Endothelial cell (in vitro differentiated cells): ENCODE measurements at regions not wholly inside any gene's neighbourhood (a gene's known extent, or its start where the extent isn't known, plus 50 kb on each side); places are given as distances from the start of the nearest gene placed in this dataset.

Experiments
- DNase-seq: peaks from one replicate; pipeline ENCODE4 v3.0.0; 2021; ENCODE audit warnings: low spot score
- H3K27ac Mint-ChIP-seq: one replicate; pipeline ENCODE4 v1.8.0; 2021; ENCODE audit warnings: mixed read lengths, inconsistent platforms; ENCODE audit not compliant: unreplicated experiment
- H3K27me3 Mint-ChIP-seq: one replicate; pipeline ENCODE4 v1.8.0; 2021; ENCODE audit warnings: mild to moderate bottlenecking, moderate library complexity, mixed read lengths, inconsistent platforms; ENCODE audit not compliant: unreplicated experiment
- H3K36me3 Mint-ChIP-seq: one replicate; pipeline ENCODE4 v1.8.0; 2021; ENCODE audit warnings: mild to moderate bottlenecking, low read depth, mixed read lengths, inconsistent platforms; ENCODE audit not compliant: unreplicated experiment
- H3K4me1 Mint-ChIP-seq: one replicate; pipeline ENCODE4 v1.8.0; 2021; ENCODE audit warnings: mild to moderate bottlenecking, mixed read lengths, inconsistent platforms; ENCODE audit not compliant: unreplicated experiment
- H3K4me3 Mint-ChIP-seq: one replicate; pipeline ENCODE4 v1.8.0; 2021; ENCODE audit warnings: mild to moderate bottlenecking, mixed read lengths, inconsistent platforms; ENCODE audit not compliant: unreplicated experiment
- H3K9me3 Mint-ChIP-seq: one replicate; pipeline ENCODE4 v1.8.0; 2021; ENCODE audit warnings: mixed read lengths, inconsistent platforms; ENCODE audit not compliant: unreplicated experiment
- CTCF ChIP-seq: fragments of 200-600 bp; sonication (generic); IDR thresholded peaks from one replicate; pipeline ENCODE4 v1.5.0; 2021; ENCODE audit warnings: antibody characterized with exemption; ENCODE audit not compliant: unreplicated experiment

GRCh38 chr3:181987736-181988135 is 276.0 kb downstream of the SOX2 start:
- Mint-ChIP-seq H3K27me3 (no peaks in the 10 kb centered on the region), H3K4me1 (no peaks in the 10 kb centered on the region), H3K36me3 (no peaks in the 10 kb centered on the region)

GRCh38 chr3:181998828-181999227 is 287.1 kb downstream of the SOX2 start:
- no peaks in the 10 kb centered on the region for H3K36me3 Mint-ChIP-seq
- H3K4me1 Mint-ChIP-seq = peaks cover 5% of the 10 kb centered on the region
- peaks cover 2% of the 10 kb centered on the region for H3K27me3 Mint-ChIP-seq
- TF ChIP-seq CTCF = no peak
- H3K27ac Mint-ChIP-seq = no peak overlapping the region
- no peak for DNase-seq
- no peaks in the 10 kb centered on the region for H3K9me3 Mint-ChIP-seq
- H3K4me3 Mint-ChIP-seq = no peak overlapping the region

More at GRCh38 chr3:181987736-181988135, 276.0 kb downstream of the SOX2 start:
- DNase-seq = no peak
- H3K9me3 Mint-ChIP-seq = no peaks in the 10 kb centered on the region
- H3K27ac Mint-ChIP-seq = no peak overlapping the region
- no peak overlapping the region for H3K4me3 Mint-ChIP-seq
- TF ChIP-seq CTCF = no peak

- Mint-ChIP-seq H3K27ac (no peak overlapping the region), H3K36me3 (no peaks in the 10 kb centered on the region)
These were observed 287.6 kb downstream of the SOX2 start for GRCh38 chr3:181999314-181999713.

GRCh38 chr3:182000447-182000846 is 288.7 kb downstream of the SOX2 start:
- no peak for DNase-seq
- peaks cover 2% of the 10 kb centered on the region for H3K27me3 Mint-ChIP-seq
- no peak for TF ChIP-seq CTCF
- H3K36me3 Mint-ChIP-seq = no peaks in the 10 kb centered on the region
- no peak overlapping the region for H3K4me3 Mint-ChIP-seq
- peaks cover 9% of the 10 kb centered on the region for H3K4me1 Mint-ChIP-seq
- no peaks in the 10 kb centered on the region for H3K9me3 Mint-ChIP-seq
- H3K27ac Mint-ChIP-seq = no peak overlapping the region

More at GRCh38 chr3:181999314-181999713, 287.6 kb downstream of the SOX2 start:
- TF ChIP-seq CTCF = no peak
- Mint-ChIP-seq H3K4me3 (no peak overlapping the region), H3K9me3 (no peaks in the 10 kb centered on the region), H3K4me1 (peaks cover 5% of the 10 kb centered on the region), H3K27me3 (peaks cover 2% of the 10 kb centered on the region)
- DNase-seq = no peak

GRCh38 chr3:182005219-182005618 is 293.5 kb downstream of the SOX2 start:
- Mint-ChIP-seq H3K27me3 (peaks cover 2% of the 10 kb centered on the region), H3K9me3 (no peaks in the 10 kb centered on the region), H3K27ac (no peak overlapping the region), H3K4me1 (peaks cover 25% of the 10 kb centered on the region), H3K36me3 (no peaks in the 10 kb centered on the region), H3K4me3 (no peak overlapping the region)
- no peak for TF ChIP-seq CTCF
- no peak for DNase-seq
